GM23338 (cell line): ENCODE measurements at regions not wholly inside any gene's neighbourhood (a gene's known extent, or its start where the extent isn't known, plus 50 kb on each side); places are given as distances from the start of the nearest gene placed in this dataset.

Experiments used
- CREB1 ChIP-seq: fragments of 250-450 bp; sonication (Bioruptor Pico); IDR thresholded peaks from 2 replicates; pipeline ENCODE4 v1.5.0; 2020; ENCODE audit warnings: low read depth, mild to moderate bottlenecking, moderate library complexity
- CTCF ChIP-seq, 2 experiments: fragments of 200-600 bp in 1 of 2; sonication (generic) in 1 of 2; conservative IDR thresholded peaks; 2 replicates each; pipeline versions ENCODE4 v1.5.1 to v1.6.1; 2016 to 2017; ENCODE audit warnings: antibody characterized with exemption in 2 of 2, low read depth in 2 of 2, mild to moderate bottlenecking in 2 of 2, moderate library complexity in 1 of 2
- ETS1 ChIP-seq: IDR thresholded peaks from 2 replicates; pipeline ENCODE4 v1.6.1; 2016; ENCODE audit warnings: antibody characterized with exemption
- EZH2 ChIP-seq: fragments of 200-600 bp; sonication (generic); IDR thresholded peaks from one replicate; pipeline ENCODE4 v1.8.0; 2017; ENCODE audit warnings: antibody characterized with exemption, mild to moderate bottlenecking, low read depth; ENCODE audit not compliant: unreplicated experiment
- EZH2phosphoT487 ChIP-seq: fragments of 200-600 bp; sonication (generic); IDR thresholded peaks from one replicate; pipeline ENCODE4 v1.8.1; 2018; ENCODE audit warnings: antibody characterized with exemption; ENCODE audit not compliant: unreplicated experiment
- JUNB ChIP-seq: IDR thresholded peaks from one replicate; pipeline ENCODE4 v1.6.1; 2016; ENCODE audit warnings: antibody characterized with exemption; ENCODE audit not compliant: unreplicated experiment
- NANOG ChIP-seq: IDR thresholded peaks from 2 replicates; pipeline ENCODE4 v1.6.1; 2016; ENCODE audit warnings: antibody characterized with exemption, borderline replicate concordance
- POLR2AphosphoS5 ChIP-seq: IDR thresholded peaks from 2 replicates; pipeline ENCODE4 v1.6.1; 2016; ENCODE audit warnings: antibody characterized with exemption, low read depth
- REST ChIP-seq: IDR thresholded peaks from one replicate; pipeline ENCODE4 v1.6.1; 2018; ENCODE audit warnings: antibody characterized with exemption; ENCODE audit not compliant: unreplicated experiment
- STAT1 ChIP-seq: IDR thresholded peaks from one replicate; pipeline ENCODE4 v1.6.1; 2016; ENCODE audit warnings: antibody characterized with exemption; ENCODE audit not compliant: unreplicated experiment
- ZNF114 ChIP-seq: fragments of 250-450 bp; sonication (Bioruptor Pico); IDR thresholded peaks from 2 replicates; pipeline ENCODE4 v1.5.0; 2020; ENCODE audit warnings: mild to moderate bottlenecking, moderate library complexity
- ZNF331 ChIP-seq: fragments of 250-450 bp; sonication (Bioruptor Pico); IDR thresholded peaks from 2 replicates; pipeline ENCODE4 v1.5.0; 2020; ENCODE audit warnings: low read depth, mild to moderate bottlenecking, moderate library complexity
- ZNF462 ChIP-seq: fragments of 250-450 bp; sonication (Bioruptor Pico); IDR thresholded peaks from 2 replicates; pipeline ENCODE4 v1.5.0; 2020; ENCODE audit warnings: mild to moderate bottlenecking, moderate library complexity

GRCh38 chr5:99133921-99134320 is 205.1 kb upstream of the CHD1 start:
- TF ChIP-seq ZNF114 (CRISPR knock-in tag): no peak
- TF ChIP-seq CTCF (conservative IDR thresholded peaks at IDR 0.05; ENCODE audit: low read depth in 2 of 2): no peak
- TF ChIP-seq POLR2AphosphoS5: no peak
- no peak for TF ChIP-seq EZH2phosphoT487
- TF ChIP-seq ZNF331 (CRISPR knock-in tag): no peak
- TF ChIP-seq CREB1 (CRISPR knock-in tag): no peak
- TF ChIP-seq STAT1: no peak
- TF ChIP-seq ETS1: no peak
- TF ChIP-seq EZH2: no peak
- TF ChIP-seq REST: no peak
- no peak for TF ChIP-seq JUNB
- TF ChIP-seq NANOG: no peak
- no peak for TF ChIP-seq ZNF462
